Neural cell (in vitro differentiated cells): ENCODE measurements at regions not wholly inside any gene's neighbourhood (a gene's known extent, or its start where the extent isn't known, plus 50 kb on each side); places are given as distances from the start of the nearest gene placed in this dataset.

Source experiments
- H2AFZ ChIP-seq: fragments of 200-600, 300-800 bp; sonication (generic), shearing (Covaris generic); 2 replicates; pipeline ENCODE4 v1.6.0; 2014; ENCODE audit warnings: low read depth, mild to moderate bottlenecking, antibody characterized with exemption, low read length, moderate library complexity
- H3F3A ChIP-seq: fragments of 200-600 bp; shearing (Covaris generic); 2 replicates; pipeline ENCODE4 v1.6.1; 2016; ENCODE audit warnings: mild to moderate bottlenecking, moderate library complexity, mixed read lengths, antibody characterized with exemption, low read length; ENCODE audit not compliant: insufficient read depth, poor library complexity, severe bottlenecking
- H3K27ac ChIP-seq: fragments of 200-600, 300-800 bp; sonication (generic), shearing (Covaris generic); 2 replicates; pipeline ENCODE4 v1.5.1; 2014; ENCODE audit warnings: mild to moderate bottlenecking, low read length, moderate library complexity
- H3K27me3 ChIP-seq: fragments of 300-800, 200-600 bp; sonication (generic), shearing (Covaris generic); 2 replicates; pipeline ENCODE4 v1.6.0; 2014; ENCODE audit warnings: mild to moderate bottlenecking, low read depth, low read length, moderate library complexity; ENCODE audit not compliant: insufficient read depth
- H3K36me3 ChIP-seq: fragments of 300-800, 200-600 bp; sonication (generic), shearing (Covaris generic); 2 replicates; pipeline ENCODE4 v1.5.1; 2014; ENCODE audit warnings: mild to moderate bottlenecking, antibody characterized with exemption, low read length, moderate library complexity; ENCODE audit not compliant: insufficient read depth
- H3K4me2 ChIP-seq: fragments of 300-800, 200-600 bp; sonication (generic), shearing (Covaris generic); 2 replicates; pipeline ENCODE4 v1.6.0; 2014; ENCODE audit warnings: mild to moderate bottlenecking, low read length
- H3K4me3 ChIP-seq: fragments of 300-800, 200-600 bp; sonication (generic), shearing (Covaris generic); 2 replicates; pipeline ENCODE4 v1.5.1; 2014; ENCODE audit warnings: mild to moderate bottlenecking, low read length, moderate library complexity
- H3K79me2 ChIP-seq: fragments of 200-600 bp; shearing (Covaris generic); replicated peaks from 2 replicates; pipeline ENCODE4 v1.6.0; 2014; ENCODE audit warnings: mild to moderate bottlenecking, low read length, moderate library complexity; ENCODE audit not compliant: insufficient read depth
- H3K9ac ChIP-seq: fragments of 300-800, 200-600 bp; sonication (generic), shearing (Covaris generic); 2 replicates; pipeline ENCODE4 v1.6.1; 2016; ENCODE audit warnings: mild to moderate bottlenecking, low read length, mixed read lengths
- H3K9me2 ChIP-seq: fragments of 200-600 bp; shearing (Covaris generic); 2 replicates; pipeline ENCODE4 v1.6.1; 2016; ENCODE audit warnings: mild to moderate bottlenecking, low read length, mixed read lengths; ENCODE audit not compliant: insufficient read depth
- H3K9me3 ChIP-seq: fragments of 200-600, 300-800 bp; sonication (generic), shearing (Covaris generic); 2 replicates; pipeline ENCODE4 v1.6.1; 2016; ENCODE audit warnings: mild to moderate bottlenecking, mixed run types, low read length, moderate library complexity, mixed read lengths
- H4K20me1 ChIP-seq: fragments of 200-600 bp; shearing (Covaris generic); 2 replicates; pipeline ENCODE4 v1.6.1; 2016; ENCODE audit warnings: mild to moderate bottlenecking, mixed run types; ENCODE audit not compliant: insufficient read depth
- EP300 ChIP-seq: fragments of 450-650 bp; conservative IDR thresholded peaks from 2 replicates; pipeline ENCODE4 v1.6.1; 2014; ENCODE audit warnings: antibody characterized with exemption, mild to moderate bottlenecking, moderate library complexity; ENCODE audit not compliant: poor library complexity, severe bottlenecking
- EZH2 ChIP-seq: fragments of 200-600, 300-800 bp; shearing (Covaris generic), sonication (generic); IDR thresholded peaks from 2 replicates; pipeline ENCODE4 v1.6.1; 2014; ENCODE audit warnings: antibody characterized with exemption, low read length, borderline replicate concordance, mild to moderate bottlenecking; ENCODE audit not compliant: insufficient read depth, poor library complexity, severe bottlenecking
- MXI1 ChIP-seq: fragments of 450-650 bp; conservative IDR thresholded peaks from 2 replicates; pipeline ENCODE4 v1.6.1; 2014; ENCODE audit warnings: antibody characterized with exemption, mild to moderate bottlenecking; ENCODE audit not compliant: poor library complexity, severe bottlenecking
- POLR2AphosphoS5 ChIP-seq: IDR thresholded peaks from 2 replicates; pipeline ENCODE4 v1.6.1; 2012
- RAD21 ChIP-seq: fragments of 450-650 bp; conservative IDR thresholded peaks from 2 replicates; pipeline ENCODE4 v1.6.1; 2014; ENCODE audit warnings: antibody characterized with exemption, mild to moderate bottlenecking, moderate library complexity
- SMC3 ChIP-seq: fragments of 450-650 bp; conservative IDR thresholded peaks from 2 replicates; pipeline ENCODE4 v1.6.1; 2014; ENCODE audit warnings: antibody characterized with exemption, mild to moderate bottlenecking, moderate library complexity; ENCODE audit not compliant: poor library complexity
- TAF1 ChIP-seq: IDR thresholded peaks from 2 replicates; pipeline ENCODE4 v1.6.1; 2012; ENCODE audit warnings: low read depth
- TF ChIP-seq, protein P1 (sequence below): fragments of 450-650 bp; IDR thresholded peaks from 2 replicates; pipeline ENCODE4 v1.5.1; 2014; ENCODE audit warnings: antibody characterized with exemption, mild to moderate bottlenecking, moderate library complexity; ENCODE audit not compliant: poor library complexity, severe bottlenecking
- TF ChIP-seq, protein P2 (sequence below): IDR thresholded peaks from 2 replicates; pipeline ENCODE4 v1.6.1; 2012; ENCODE audit warnings: borderline replicate concordance

DNA sequence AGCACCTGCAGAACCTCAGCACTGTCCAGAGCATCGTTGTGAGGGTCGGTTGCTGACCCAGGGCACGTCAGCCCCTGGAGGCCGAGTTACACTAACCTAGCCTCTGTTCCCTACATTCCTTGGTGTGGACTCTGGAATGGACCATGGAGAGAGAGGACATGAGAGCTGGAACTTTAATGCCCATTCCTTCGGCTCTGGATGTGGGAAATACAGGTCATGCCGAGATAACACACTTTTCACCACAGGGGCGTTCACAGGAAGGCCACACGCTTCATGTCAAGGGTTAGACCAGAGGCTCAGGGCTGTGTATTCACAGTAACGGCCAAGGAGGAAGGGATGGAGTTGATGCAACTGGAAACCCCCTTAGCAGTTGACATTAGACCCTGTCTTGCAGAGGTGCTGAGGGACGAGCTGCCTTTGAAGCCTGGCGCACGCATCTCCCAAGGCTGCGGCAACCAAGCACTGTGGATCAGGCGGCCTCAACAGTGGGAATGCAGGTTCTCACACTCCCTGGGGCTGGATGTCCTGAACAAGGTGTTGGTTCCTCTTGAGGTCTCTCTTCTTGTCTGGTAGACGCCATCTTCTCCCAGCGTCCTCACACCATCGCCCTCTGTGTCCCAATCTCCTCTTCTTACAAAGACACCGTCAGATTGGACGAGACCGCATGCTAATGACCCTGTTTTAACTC, 245.2 kb downstream of the KLF6 start:
- H3K9me2 ChIP-seq, result no peaks in the 10 kb centered on the region
- H2AFZ ChIP-seq, result no peak overlapping the region
- H3K9me3 ChIP-seq, result no peaks in the 10 kb centered on the region
- no peak overlapping the region for H3K4me3 ChIP-seq
- no peak overlapping the region for H3K4me2 ChIP-seq
- no peaks in the 10 kb centered on the region for H3K36me3 ChIP-seq
- TF ChIP-seq POLR2AphosphoS5 (no peak), RAD21 (no peak), EZH2 (no peak), SMC3 (no peak), MXI1 (no peak), TAF1 (no peak), EP300 (no peak)
- TF ChIP-seq, protein P1, sequence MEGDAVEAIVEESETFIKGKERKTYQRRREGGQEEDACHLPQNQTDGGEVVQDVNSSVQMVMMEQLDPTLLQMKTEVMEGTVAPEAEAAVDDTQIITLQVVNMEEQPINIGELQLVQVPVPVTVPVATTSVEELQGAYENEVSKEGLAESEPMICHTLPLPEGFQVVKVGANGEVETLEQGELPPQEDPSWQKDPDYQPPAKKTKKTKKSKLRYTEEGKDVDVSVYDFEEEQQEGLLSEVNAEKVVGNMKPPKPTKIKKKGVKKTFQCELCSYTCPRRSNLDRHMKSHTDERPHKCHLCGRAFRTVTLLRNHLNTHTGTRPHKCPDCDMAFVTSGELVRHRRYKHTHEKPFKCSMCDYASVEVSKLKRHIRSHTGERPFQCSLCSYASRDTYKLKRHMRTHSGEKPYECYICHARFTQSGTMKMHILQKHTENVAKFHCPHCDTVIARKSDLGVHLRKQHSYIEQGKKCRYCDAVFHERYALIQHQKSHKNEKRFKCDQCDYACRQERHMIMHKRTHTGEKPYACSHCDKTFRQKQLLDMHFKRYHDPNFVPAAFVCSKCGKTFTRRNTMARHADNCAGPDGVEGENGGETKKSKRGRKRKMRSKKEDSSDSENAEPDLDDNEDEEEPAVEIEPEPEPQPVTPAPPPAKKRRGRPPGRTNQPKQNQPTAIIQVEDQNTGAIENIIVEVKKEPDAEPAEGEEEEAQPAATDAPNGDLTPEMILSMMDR, result no peak
- TF ChIP-seq, protein P2, sequence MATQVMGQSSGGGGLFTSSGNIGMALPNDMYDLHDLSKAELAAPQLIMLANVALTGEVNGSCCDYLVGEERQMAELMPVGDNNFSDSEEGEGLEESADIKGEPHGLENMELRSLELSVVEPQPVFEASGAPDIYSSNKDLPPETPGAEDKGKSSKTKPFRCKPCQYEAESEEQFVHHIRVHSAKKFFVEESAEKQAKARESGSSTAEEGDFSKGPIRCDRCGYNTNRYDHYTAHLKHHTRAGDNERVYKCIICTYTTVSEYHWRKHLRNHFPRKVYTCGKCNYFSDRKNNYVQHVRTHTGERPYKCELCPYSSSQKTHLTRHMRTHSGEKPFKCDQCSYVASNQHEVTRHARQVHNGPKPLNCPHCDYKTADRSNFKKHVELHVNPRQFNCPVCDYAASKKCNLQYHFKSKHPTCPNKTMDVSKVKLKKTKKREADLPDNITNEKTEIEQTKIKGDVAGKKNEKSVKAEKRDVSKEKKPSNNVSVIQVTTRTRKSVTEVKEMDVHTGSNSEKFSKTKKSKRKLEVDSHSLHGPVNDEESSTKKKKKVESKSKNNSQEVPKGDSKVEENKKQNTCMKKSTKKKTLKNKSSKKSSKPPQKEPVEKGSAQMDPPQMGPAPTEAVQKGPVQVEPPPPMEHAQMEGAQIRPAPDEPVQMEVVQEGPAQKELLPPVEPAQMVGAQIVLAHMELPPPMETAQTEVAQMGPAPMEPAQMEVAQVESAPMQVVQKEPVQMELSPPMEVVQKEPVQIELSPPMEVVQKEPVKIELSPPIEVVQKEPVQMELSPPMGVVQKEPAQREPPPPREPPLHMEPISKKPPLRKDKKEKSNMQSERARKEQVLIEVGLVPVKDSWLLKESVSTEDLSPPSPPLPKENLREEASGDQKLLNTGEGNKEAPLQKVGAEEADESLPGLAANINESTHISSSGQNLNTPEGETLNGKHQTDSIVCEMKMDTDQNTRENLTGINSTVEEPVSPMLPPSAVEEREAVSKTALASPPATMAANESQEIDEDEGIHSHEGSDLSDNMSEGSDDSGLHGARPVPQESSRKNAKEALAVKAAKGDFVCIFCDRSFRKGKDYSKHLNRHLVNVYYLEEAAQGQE, result no peak
- no peak overlapping the region for H3K27ac ChIP-seq
- no peaks in the 10 kb centered on the region for H3F3A ChIP-seq
- H3K27me3 ChIP-seq, result no peaks in the 10 kb centered on the region
- no peak overlapping the region for H3K9ac ChIP-seq
- H4K20me1 ChIP-seq, result no peaks in the 10 kb centered on the region
- H3K79me2 ChIP-seq, result no peaks in the 10 kb centered on the region

DNA sequence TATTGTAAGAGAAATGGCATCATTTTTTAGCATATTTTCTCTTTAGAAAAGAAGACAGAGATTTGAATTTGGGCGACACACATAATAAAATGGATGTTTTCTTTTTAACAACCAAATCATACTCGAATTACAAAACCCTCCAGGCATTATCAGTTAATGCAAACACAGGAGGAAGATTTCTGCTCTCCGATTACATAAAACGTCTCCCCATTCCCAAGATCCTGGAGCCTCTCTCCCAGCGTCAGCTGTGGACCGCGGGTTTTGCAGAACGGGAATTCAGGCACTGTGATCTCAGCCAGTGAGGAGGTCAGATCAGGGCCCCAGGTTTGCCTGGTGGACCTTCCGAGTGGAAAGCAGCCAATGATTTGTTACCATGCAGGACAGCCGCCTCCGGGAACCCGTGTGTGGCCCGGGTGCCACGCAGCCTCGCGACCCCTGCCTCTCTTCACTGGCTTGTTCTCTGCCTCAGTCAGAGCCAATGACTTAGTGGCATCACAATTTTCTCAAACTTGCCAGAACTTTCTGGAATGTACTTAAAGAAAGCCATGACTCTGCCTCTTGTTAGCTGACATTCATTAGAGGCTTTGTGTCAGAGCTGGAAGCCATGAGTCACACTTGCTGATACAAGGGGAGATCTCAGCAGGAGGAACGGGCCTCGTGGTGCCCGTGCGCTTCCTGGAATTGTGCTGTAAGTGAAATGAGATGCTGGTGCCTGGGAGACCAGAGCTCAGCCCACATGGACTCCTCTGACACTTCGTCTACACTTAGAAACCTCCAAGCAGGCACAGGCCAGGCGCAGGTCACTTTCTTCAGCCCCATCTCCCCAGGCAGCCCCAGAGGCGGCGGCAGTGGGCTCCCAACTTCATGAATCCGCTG, 246.1 kb downstream of the KLF6 start:
- TF ChIP-seq, protein P1, result no peak
- TF ChIP-seq TAF1, result no peak
- no peak overlapping the region for H3K4me2 ChIP-seq
- no peak overlapping the region for H3K27ac ChIP-seq
- no peaks in the 10 kb centered on the region for H4K20me1 ChIP-seq
- H3K79me2 ChIP-seq, result no peaks in the 10 kb centered on the region
- no peak overlapping the region for H3K9ac ChIP-seq
- H3K9me3 ChIP-seq, result no peaks in the 10 kb centered on the region
- no peak overlapping the region for H2AFZ ChIP-seq
- H3K9me2 ChIP-seq, result no peaks in the 10 kb centered on the region
- no peaks in the 10 kb centered on the region for H3F3A ChIP-seq
- H3K36me3 ChIP-seq, result no peaks in the 10 kb centered on the region
- no peak overlapping the region for H3K4me3 ChIP-seq
- H3K27me3 ChIP-seq, result no peaks in the 10 kb centered on the region
